Liver (tissue), 3 donors: ENCODE measurements at regions not wholly inside any gene's neighbourhood (a gene's known extent, or its start where the extent isn't known, plus 50 kb on each side); places are given as distances from the start of the nearest gene placed in this dataset.

Source experiments
- FOXA2 ChIP-seq: IDR thresholded peaks from 2 replicates; pipeline ENCODE4 v1.6.1; 2016; ENCODE audit warnings: antibody characterized with exemption
- JUND ChIP-seq, 2 donors: IDR thresholded peaks; 2 replicates each; pipeline ENCODE4 v1.6.1; 2016; ENCODE audit warnings: antibody characterized with exemption in 2 of 2
- RAD21 ChIP-seq, 2 donors: IDR thresholded peaks; 2 replicates each; pipeline ENCODE4 v1.6.1; 2016; ENCODE audit warnings: antibody characterized with exemption in 2 of 2, mild to moderate bottlenecking in 2 of 2
- SP1 ChIP-seq: IDR thresholded peaks from 2 replicates; pipeline ENCODE4 v1.6.1; 2018; ENCODE audit warnings: antibody characterized with exemption, mild to moderate bottlenecking
- YY1 ChIP-seq: IDR thresholded peaks from 2 replicates; pipeline ENCODE4 v1.6.1; 2016; ENCODE audit warnings: antibody characterized with exemption, mild to moderate bottlenecking
- TF ChIP-seq, protein P1 (sequence below): fragments of 150-350 bp; IDR thresholded peaks from 2 replicates; pipeline ENCODE4 v1.5.1; 2017; ENCODE audit warnings: improper control_type of control experiment, low read depth, low read length; ENCODE audit not compliant: missing input control
- TF ChIP-seq, protein P2 (sequence below): IDR thresholded peaks from 2 replicates; pipeline ENCODE4 v1.6.1; 2016; ENCODE audit warnings: antibody characterized with exemption
- TF ChIP-seq, protein P3 (sequence below): IDR thresholded peaks from 2 replicates; pipeline ENCODE4 v1.6.1; 2016; ENCODE audit warnings: antibody characterized with exemption
- donor health status: healthy.
- donor health status: healthy.

DNA sequence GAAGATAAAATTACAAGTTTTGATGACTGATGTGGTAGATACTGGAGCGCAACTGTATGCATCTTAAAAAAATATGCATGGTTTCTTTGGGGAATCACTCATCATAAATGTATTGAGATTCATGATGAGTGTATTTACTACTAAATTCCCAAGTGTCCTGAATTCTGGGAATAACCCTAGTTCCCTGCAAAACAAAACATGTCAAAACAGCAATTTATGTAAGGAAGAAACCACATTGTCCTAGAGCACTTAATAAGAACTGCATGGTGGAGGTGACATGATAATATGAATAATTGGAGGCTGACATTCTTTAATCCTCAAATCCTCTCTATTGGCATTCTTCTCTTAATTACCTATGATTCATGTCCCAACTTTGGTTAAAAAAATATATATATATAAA is 1804.7 kb downstream of the STIM2 start:
- TF ChIP-seq, protein P1, sequence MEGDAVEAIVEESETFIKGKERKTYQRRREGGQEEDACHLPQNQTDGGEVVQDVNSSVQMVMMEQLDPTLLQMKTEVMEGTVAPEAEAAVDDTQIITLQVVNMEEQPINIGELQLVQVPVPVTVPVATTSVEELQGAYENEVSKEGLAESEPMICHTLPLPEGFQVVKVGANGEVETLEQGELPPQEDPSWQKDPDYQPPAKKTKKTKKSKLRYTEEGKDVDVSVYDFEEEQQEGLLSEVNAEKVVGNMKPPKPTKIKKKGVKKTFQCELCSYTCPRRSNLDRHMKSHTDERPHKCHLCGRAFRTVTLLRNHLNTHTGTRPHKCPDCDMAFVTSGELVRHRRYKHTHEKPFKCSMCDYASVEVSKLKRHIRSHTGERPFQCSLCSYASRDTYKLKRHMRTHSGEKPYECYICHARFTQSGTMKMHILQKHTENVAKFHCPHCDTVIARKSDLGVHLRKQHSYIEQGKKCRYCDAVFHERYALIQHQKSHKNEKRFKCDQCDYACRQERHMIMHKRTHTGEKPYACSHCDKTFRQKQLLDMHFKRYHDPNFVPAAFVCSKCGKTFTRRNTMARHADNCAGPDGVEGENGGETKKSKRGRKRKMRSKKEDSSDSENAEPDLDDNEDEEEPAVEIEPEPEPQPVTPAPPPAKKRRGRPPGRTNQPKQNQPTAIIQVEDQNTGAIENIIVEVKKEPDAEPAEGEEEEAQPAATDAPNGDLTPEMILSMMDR = no peak
- TF ChIP-seq JUND (IDR thresholded peaks at IDR 0.05) = no peak
- no peak for TF ChIP-seq SP1
- no peak for TF ChIP-seq FOXA2
- TF ChIP-seq, protein P2, sequence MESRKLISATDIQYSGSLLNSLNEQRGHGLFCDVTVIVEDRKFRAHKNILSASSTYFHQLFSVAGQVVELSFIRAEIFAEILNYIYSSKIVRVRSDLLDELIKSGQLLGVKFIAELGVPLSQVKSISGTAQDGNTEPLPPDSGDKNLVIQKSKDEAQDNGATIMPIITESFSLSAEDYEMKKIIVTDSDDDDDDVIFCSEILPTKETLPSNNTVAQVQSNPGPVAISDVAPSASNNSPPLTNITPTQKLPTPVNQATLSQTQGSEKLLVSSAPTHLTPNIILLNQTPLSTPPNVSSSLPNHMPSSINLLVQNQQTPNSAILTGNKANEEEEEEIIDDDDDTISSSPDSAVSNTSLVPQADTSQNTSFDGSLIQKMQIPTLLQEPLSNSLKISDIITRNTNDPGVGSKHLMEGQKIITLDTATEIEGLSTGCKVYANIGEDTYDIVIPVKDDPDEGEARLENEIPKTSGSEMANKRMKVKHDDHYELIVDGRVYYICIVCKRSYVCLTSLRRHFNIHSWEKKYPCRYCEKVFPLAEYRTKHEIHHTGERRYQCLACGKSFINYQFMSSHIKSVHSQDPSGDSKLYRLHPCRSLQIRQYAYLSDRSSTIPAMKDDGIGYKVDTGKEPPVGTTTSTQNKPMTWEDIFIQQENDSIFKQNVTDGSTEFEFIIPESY = no peak
- no peak for TF ChIP-seq YY1
- TF ChIP-seq, protein P3, sequence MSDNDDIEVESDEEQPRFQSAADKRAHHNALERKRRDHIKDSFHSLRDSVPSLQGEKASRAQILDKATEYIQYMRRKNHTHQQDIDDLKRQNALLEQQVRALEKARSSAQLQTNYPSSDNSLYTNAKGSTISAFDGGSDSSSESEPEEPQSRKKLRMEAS = no peak
- no peak for TF ChIP-seq RAD21 (IDR thresholded peaks at IDR 0.05)
